K562 (cell line): ENCODE measurements at regions not wholly inside any gene's neighbourhood (a gene's known extent, or its start where the extent isn't known, plus 50 kb on each side); places are given as distances from the start of the nearest gene placed in this dataset.

Source experiments
- ATAC-seq: fragments of 200-7000 bp; cut with Tn5 transposase; 3 replicates; pipeline ENCODE4 v1.9.1; 2020; ENCODE audit warnings: moderate library complexity
- BruUV-seq: library from RNA; stranded (reverse); fragments of 400-500 nt; replicated peaks from 2 replicates; lab custom pipeline; 2021; lab: Mats Ljungman, UMichigan
- CTCF ChIA-PET: fragments of 300-600 bp; formaldehyde crosslinking; extraction: SDS; loops from one replicate; lab custom pipeline; 2021; ENCODE audit warnings: low intra/inter-chr PET ratio; lab: Yijun Ruan, JAX
- POLR2A ChIA-PET: fragments of 300-600, 350-650 bp; sonication (Branson Sonifier 250); formaldehyde crosslinking; extraction: SDS; loops from one replicate; lab custom pipeline; 2021; ENCODE audit warnings: antibody characterized with exemption, inconsistent platforms; lab: Yijun Ruan, JAX
- DNase-seq, 4 experiments: peaks; one replicate each; pipeline versions ENCODE4 v3.0.0 to v3.0.0-alpha.2; 2011 to 2018; ENCODE audit warnings: low spot score in 3 of 4, mixed read lengths in 3 of 4; ENCODE audit errors: extremely low read depth in 1 of 4
- FAIRE-seq: peaks from 2 replicates; lab custom pipeline; 2011; peaks lifted over from hg19 to GRCh38; lab: Jason Lieb, UNC
- H2AFZ ChIP-seq: 2 replicates; pipeline ENCODE4 v1.6.0; 2011; ENCODE audit warnings: low read depth, low read length, control low read depth, inconsistent platforms
- H3K27ac ChIP-seq: fragments of 200-600 bp; 3 replicates; pipeline ENCODE4 v1.8.0; 2011; ENCODE audit warnings: low read depth, mild to moderate bottlenecking, control low read depth, inconsistent platforms, low read length, moderate library complexity, mixed read lengths; ENCODE audit errors: extremely low read depth
- H3K27me3 ChIP-seq, 2 experiments: fragments of 300-600 bp in 1 of 2; 2 replicates in 1 of 2; 3 replicates in 1 of 2; pipeline versions ENCODE4 v1.6.0 to v1.8.0; 2011; ENCODE audit warnings: inconsistent platforms in 2 of 2, low read length in 2 of 2, mild to moderate bottlenecking in 1 of 2, mixed read lengths in 1 of 2, moderate library complexity in 1 of 2; ENCODE audit not compliant: control insufficient read depth in 2 of 2, insufficient read depth in 2 of 2
- H3K36me3 ChIP-seq: fragments of 300-600 bp; 3 replicates; pipeline ENCODE4 v1.8.0; 2011; ENCODE audit warnings: mild to moderate bottlenecking, low read length, inconsistent platforms; ENCODE audit not compliant: control insufficient read depth, insufficient read depth
- H3K4me1 ChIP-seq, 2 experiments: fragments of 200-600 bp in 1 of 2; replicated peaks in 1 of 2; 2 replicates in 1 of 2; 3 replicates in 1 of 2; pipeline versions ENCODE4 v1.5.1 to v1.8.0; 2011; ENCODE audit warnings: inconsistent platforms in 2 of 2, low read length in 2 of 2, mild to moderate bottlenecking in 1 of 2, mixed read lengths in 1 of 2, moderate library complexity in 1 of 2; ENCODE audit not compliant: control insufficient read depth in 2 of 2, insufficient read depth in 2 of 2
- H3K4me2 ChIP-seq: 2 replicates; pipeline ENCODE4 v1.6.1; 2011; ENCODE audit warnings: low read length, control low read depth, inconsistent platforms, mixed read lengths; ENCODE audit not compliant: insufficient read depth
- H3K4me3 ChIP-seq: fragments of 200-600 bp; sonication (generic), shearing (Covaris generic); 2 replicates; pipeline ENCODE4 v1.5.1; 2016; ENCODE audit warnings: control low read depth, inconsistent platforms
- H3K79me2 ChIP-seq: fragments of 200-600 bp; 3 replicates; pipeline ENCODE4 v1.8.0; 2011; ENCODE audit warnings: low read length, inconsistent platforms; ENCODE audit not compliant: control insufficient read depth, insufficient read depth
- H3K9ac ChIP-seq, 2 experiments: 2 replicates each; pipeline versions ENCODE4 v1.6.0 to v1.6.1; 2011; ENCODE audit warnings: low read depth in 2 of 2, low read length in 2 of 2, control low read depth in 1 of 2, inconsistent platforms in 1 of 2, mild to moderate bottlenecking in 1 of 2, mixed read lengths in 1 of 2; ENCODE audit not compliant: insufficient read depth in 1 of 2
- H3K9me1 ChIP-seq: one replicate; pipeline ENCODE4 v1.6.0; 2011; ENCODE audit warnings: inconsistent platforms, mild to moderate bottlenecking, low read length, moderate library complexity; ENCODE audit not compliant: control insufficient read depth, insufficient read depth
- H3K9me3 ChIP-seq: replicated peaks from 2 replicates; pipeline ENCODE4 v1.5.1; 2011; ENCODE audit warnings: low read depth, low read length, inconsistent platforms; ENCODE audit not compliant: control insufficient read depth, insufficient read depth
- H4K20me1 ChIP-seq: replicated peaks from 2 replicates; pipeline ENCODE4 v1.6.1; 2011; ENCODE audit warnings: low read length, inconsistent platforms, mixed read lengths; ENCODE audit not compliant: control insufficient read depth, insufficient read depth
- BCL6 ChIP-seq: fragments of 250-450 bp; sonication (Bioruptor Pico); IDR thresholded peaks from 2 replicates; pipeline ENCODE4 v1.4.0; 2020
- ELF2 ChIP-seq: fragments of 250-450 bp; sonication (Bioruptor Pico); IDR thresholded peaks from 2 replicates; pipeline ENCODE4 v1.5.0; 2021; ENCODE audit warnings: mild to moderate bottlenecking
- HDAC2 ChIP-seq: fragments of 450-650 bp; IDR thresholded peaks from 2 replicates; pipeline ENCODE4 v1.6.1; 2016; ENCODE audit warnings: mild to moderate bottlenecking
- LARP7 ChIP-seq: fragments of 450-650 bp; IDR thresholded peaks from 2 replicates; pipeline ENCODE4 v1.6.1; 2016
- NR2C2 ChIP-seq, 2 experiments: fragments of 200-800 bp in 1 of 2; sonication (Bioruptor generic) in 1 of 2; sonication (generic) in 1 of 2; formaldehyde crosslinking in 1 of 2; IDR thresholded peaks; 2 replicates each; pipeline versions ENCODE4 v1.6.1 to v1.8.0; 2016 to 2022; ENCODE audit warnings: mild to moderate bottlenecking in 1 of 2, missing compliant biosample characterization in 1 of 2, missing genetic modification characterization in 1 of 2, missing genetic modification reagents in 1 of 2
- RFX1 ChIP-seq: fragments of 450-650 bp; IDR thresholded peaks from 2 replicates; pipeline ENCODE4 v1.6.1; 2016; ENCODE audit warnings: mild to moderate bottlenecking, moderate library complexity
- TEAD1 ChIP-seq, 2 experiments: fragments of 450-650 bp in 1 of 2; sonication (generic) in 1 of 2; formaldehyde crosslinking; IDR thresholded peaks; 2 replicates each; pipeline versions ENCODE4 v1.4.0 to v1.8.0; 2020 to 2022; ENCODE audit warnings: mild to moderate bottlenecking in 2 of 2, missing genetic modification reagents in 1 of 2
- ZBED1 ChIP-seq: IDR thresholded peaks from 2 replicates; pipeline ENCODE4 v1.6.1; 2014
- ZNF431 ChIP-seq: sonication (generic); formaldehyde crosslinking; IDR thresholded peaks from 2 replicates; pipeline ENCODE4 v1.8.0; 2022; ENCODE audit warnings: mild to moderate bottlenecking, missing genetic modification reagents
- ZNF696 ChIP-seq: fragments of 250-450 bp; sonication (Bioruptor Pico); conservative IDR thresholded peaks from 2 replicates; pipeline ENCODE4 v1.4.0; 2020; ENCODE audit warnings: mild to moderate bottlenecking, moderate library complexity
- ZZZ3 ChIP-seq: fragments of 450-650 bp; IDR thresholded peaks from 2 replicates; pipeline ENCODE4 v1.6.1; 2016; ENCODE audit warnings: antibody characterized with exemption, mild to moderate bottlenecking, moderate library complexity
- WGBS: fragments of 100-300 bp; shearing (Covaris generic); methylation state at CpG from one replicate; pipeline ENCODE4 v1.1.6; 2016; ENCODE audit warnings: low coverage, mixed read lengths; ENCODE audit not compliant: insufficient coverage; ENCODE audit errors: missing lambda C conversion rate; 5-methylcytosine and 5-hydroxymethylcytosine counted together
- in situ Hi-C: fragments of 300-500 bp; cut with MboI; formaldehyde crosslinking; loops from 4 replicates; pipeline ENCODE4 v1.15.0; 2018; ENCODE audit warnings: inconsistent platforms, mixed read lengths
- intact Hi-C: fragments of 100-400 bp; cut with micrococcal nuclease; formaldehyde crosslinking; loops from 2 replicates; pipeline ENCODE4 v1.14.2; 2022
- TF ChIP-seq, protein P1 (sequence below): fragments of 250-450 bp; sonication (Bioruptor Pico); IDR thresholded peaks from 2 replicates; pipeline ENCODE4 v1.5.0; 2021
- TF ChIP-seq, protein P2 (sequence below), 2 experiments: fragments of 450-650 bp in 1 of 2; sonication (generic) in 1 of 2; formaldehyde crosslinking in 1 of 2; IDR thresholded peaks; 2 replicates each; pipeline versions ENCODE4 v1.7.1 to v1.9.0; 2016 to 2022; ENCODE audit warnings: inconsistent platforms in 1 of 2, mild to moderate bottlenecking in 1 of 2, missing genetic modification reagents in 1 of 2

DNA sequence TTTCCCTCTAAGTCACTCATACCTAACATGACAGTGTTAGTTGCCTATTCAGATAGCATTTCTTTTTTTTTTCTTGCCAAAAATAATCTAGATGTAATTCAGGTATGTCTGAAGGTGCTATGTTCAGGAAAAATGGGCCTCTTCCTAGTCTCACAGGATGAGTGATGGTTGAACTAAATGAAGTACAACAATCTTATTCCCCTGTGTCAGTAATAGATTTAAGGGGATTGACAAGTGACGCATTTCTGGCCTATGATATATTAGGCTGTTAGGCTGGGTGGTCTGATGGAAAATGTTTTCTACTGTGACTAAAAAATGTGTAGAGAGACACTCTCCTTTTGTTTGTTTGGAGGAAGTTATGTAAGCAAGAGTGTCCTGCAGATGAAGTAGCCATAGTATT lies 878.7 kb upstream of the SLITRK1 start:
- ATAC-seq (no peak), DNase-seq (no peak), FAIRE-seq (no peak)
- POLR2A ChIA-PET: no interaction called here
- Histone ChIP-seq H3K4me2 (no peak overlapping the region), H3K9me3 (no peaks in the 10 kb centered on the region), H3K4me3 (no peak overlapping the region), H3K79me2 (no peaks in the 10 kb centered on the region), H2AFZ (no peak overlapping the region), H4K20me1 (no peaks in the 10 kb centered on the region), H3K9me1 (no peaks in the 10 kb centered on the region), H3K36me3 (no peaks in the 10 kb centered on the region), H3K27me3 (no peaks in the 10 kb centered on the region), H3K4me1 (no peaks in the 10 kb centered on the region), H3K27ac (no peak overlapping the region), H3K9ac (no peak overlapping the region)
- intact Hi-C loops: no loop called here
- no TSS peak for BruUV-seq
- WGBS: 0% methylated on average over 1 of the region's 1 CpG
- CTCF ChIA-PET: no interaction called here
- in situ Hi-C loops: no loop called here
- TF ChIP-seq ZNF431: no peak
- TF ChIP-seq NR2C2 (CRISPR knock-in tag; IDR thresholded peaks at IDR 0.05): no peak
- TF ChIP-seq NR2C2 (tag; IDR thresholded peaks at IDR 0.05): no peak
- TF ChIP-seq TEAD1 (CRISPR knock-in tag; IDR thresholded peaks at IDR 0.05): no peak
- no peak for TF ChIP-seq ZZZ3
- no peak for TF ChIP-seq ZBED1
- no peak for TF ChIP-seq ZNF696 (CRISPR knock-in tag)
- TF ChIP-seq BCL6 (CRISPR knock-in tag): no peak
- TF ChIP-seq, protein P1, sequence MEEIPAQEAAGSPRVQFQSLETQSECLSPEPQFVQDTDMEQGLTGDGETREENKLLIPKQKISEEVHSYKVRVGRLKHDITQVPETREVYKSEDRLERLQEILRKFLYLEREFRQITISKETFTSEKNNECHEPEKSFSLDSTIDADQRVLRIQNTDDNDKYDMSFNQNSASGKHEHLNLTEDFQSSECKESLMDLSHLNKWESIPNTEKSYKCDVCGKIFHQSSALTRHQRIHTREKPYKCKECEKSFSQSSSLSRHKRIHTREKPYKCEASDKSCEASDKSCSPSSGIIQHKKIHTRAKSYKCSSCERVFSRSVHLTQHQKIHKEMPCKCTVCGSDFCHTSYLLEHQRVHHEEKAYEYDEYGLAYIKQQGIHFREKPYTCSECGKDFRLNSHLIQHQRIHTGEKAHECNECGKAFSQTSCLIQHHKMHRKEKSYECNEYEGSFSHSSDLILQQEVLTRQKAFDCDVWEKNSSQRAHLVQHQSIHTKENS (CRISPR knock-in tag): no peak
- TF ChIP-seq, protein P2, sequence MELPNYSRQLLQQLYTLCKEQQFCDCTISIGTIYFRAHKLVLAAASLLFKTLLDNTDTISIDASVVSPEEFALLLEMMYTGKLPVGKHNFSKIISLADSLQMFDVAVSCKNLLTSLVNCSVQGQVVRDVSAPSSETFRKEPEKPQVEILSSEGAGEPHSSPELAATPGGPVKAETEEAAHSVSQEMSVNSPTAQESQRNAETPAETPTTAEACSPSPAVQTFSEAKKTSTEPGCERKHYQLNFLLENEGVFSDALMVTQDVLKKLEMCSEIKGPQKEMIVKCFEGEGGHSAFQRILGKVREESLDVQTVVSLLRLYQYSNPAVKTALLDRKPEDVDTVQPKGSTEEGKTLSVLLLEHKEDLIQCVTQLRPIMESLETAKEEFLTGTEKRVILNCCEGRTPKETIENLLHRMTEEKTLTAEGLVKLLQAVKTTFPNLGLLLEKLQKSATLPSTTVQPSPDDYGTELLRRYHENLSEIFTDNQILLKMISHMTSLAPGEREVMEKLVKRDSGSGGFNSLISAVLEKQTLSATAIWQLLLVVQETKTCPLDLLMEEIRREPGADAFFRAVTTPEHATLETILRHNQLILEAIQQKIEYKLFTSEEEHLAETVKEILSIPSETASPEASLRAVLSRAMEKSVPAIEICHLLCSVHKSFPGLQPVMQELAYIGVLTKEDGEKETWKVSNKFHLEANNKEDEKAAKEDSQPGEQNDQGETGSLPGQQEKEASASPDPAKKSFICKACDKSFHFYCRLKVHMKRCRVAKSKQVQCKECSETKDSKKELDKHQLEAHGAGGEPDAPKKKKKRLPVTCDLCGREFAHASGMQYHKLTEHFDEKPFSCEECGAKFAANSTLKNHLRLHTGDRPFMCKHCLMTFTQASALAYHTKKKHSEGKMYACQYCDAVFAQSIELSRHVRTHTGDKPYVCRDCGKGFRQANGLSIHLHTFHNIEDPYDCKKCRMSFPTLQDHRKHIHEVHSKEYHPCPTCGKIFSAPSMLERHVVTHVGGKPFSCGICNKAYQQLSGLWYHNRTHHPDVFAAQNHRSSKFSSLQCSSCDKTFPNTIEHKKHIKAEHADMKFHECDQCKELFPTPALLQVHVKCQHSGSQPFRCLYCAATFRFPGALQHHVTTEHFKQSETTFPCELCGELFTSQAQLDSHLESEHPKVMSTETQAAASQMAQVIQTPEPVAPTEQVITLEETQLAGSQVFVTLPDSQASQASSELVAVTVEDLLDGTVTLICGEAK (IDR thresholded peaks at IDR 0.05): no peak
- TF ChIP-seq, protein P2 (CRISPR knock-in tag; IDR thresholded peaks at IDR 0.05): no peak
- TF ChIP-seq RFX1: no peak
- no peak for TF ChIP-seq ELF2 (CRISPR knock-in tag)
- no peak for TF ChIP-seq LARP7
- TF ChIP-seq HDAC2: no peak
